ENCODE measurements at regions not wholly inside any gene's neighbourhood (a gene's known extent, or its start where the extent isn't known, plus 50 kb on each side); places are given as distances from the start of the nearest gene placed in this dataset.

DNA sequence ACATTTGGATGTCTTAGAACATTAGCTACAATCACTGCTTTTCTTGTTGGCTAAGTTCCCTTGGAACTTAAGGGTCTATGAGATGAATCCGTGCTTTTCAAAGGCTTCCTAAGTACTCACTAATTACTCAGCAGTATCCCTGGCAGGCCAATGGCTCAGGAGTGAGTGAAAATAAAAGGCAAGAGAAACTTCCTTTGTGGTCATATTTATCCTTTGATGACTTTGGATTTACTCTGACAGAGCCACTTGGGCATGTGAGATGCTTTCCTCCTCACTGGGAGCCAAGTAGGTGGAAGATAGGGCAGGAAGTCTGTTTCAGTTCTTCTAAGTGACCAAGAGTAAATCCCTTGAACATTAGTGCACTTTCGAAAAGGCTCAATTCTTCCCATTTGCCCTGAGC lies 224.3 kb upstream of the FOXA2 start:
- POLR2A ChIA-PET: interaction anchor here (0.9 kb wide), 1 partner anchor 275 kb away, joined by 4 read pairs; no protein-coding TSS in a partner anchor
- Histone ChIP-seq H2AFZ (ENCODE audit: low read depth, low read length) (no peak overlapping the region), H3K4me1 (replicated peaks in 1 of 2; ENCODE audit: control insufficient read depth in 2 of 2, insufficient read depth in 2 of 2, low read length in 2 of 2) (no peaks in the 10 kb centered on the region), H4K20me1 (replicated peaks; ENCODE audit: control insufficient read depth, insufficient read depth, low read length) (no peaks in the 10 kb centered on the region), H3K79me2 (ENCODE audit: control insufficient read depth, insufficient read depth, low read length) (no peaks in the 10 kb centered on the region), H3K4me2 (ENCODE audit: insufficient read depth, low read length) (no peak overlapping the region), H3K9ac (ENCODE audit: insufficient read depth in 1 of 2, low read depth in 2 of 2, low read length in 2 of 2) (no peak overlapping the region), H3K36me3 (ENCODE audit: control insufficient read depth, insufficient read depth, low read length) (no peaks in the 10 kb centered on the region), H3K9me3 (replicated peaks; ENCODE audit: control insufficient read depth, insufficient read depth, low read depth, low read length) (no peaks in the 10 kb centered on the region), H3K27ac (ENCODE audit: extremely low read depth, low read depth, low read length) (no peak overlapping the region), H3K4me3 (no peak overlapping the region), H3K27me3 (ENCODE audit: control insufficient read depth in 2 of 2, insufficient read depth in 2 of 2, low read length in 2 of 2) (no peaks in the 10 kb centered on the region; a peak in 1 of 5 replicates), H3K9me1 (ENCODE audit: control insufficient read depth, insufficient read depth, low read length) (no peaks in the 10 kb centered on the region)
- no peak for TF ChIP-seq BDP1 (IDR thresholded peaks at IDR 0.05; ENCODE audit: insufficient read depth, insufficient read length)
- no peak for TF ChIP-seq ZNF444 (CRISPR knock-in tag; IDR thresholded peaks at IDR 0.05)
- TF ChIP-seq DPF2 (IDR thresholded peaks at IDR 0.05): no peak
- TF ChIP-seq ZNF24 (IDR thresholded peaks at IDR 0.05): no peak
- no peak for TF ChIP-seq ZNF174 (CRISPR knock-in tag; IDR thresholded peaks at IDR 0.05)
- no peak for TF ChIP-seq SIX5 (IDR thresholded peaks at IDR 0.05; ENCODE audit: borderline replicate concordance in 1 of 2, insufficient read depth in 1 of 2, low read depth in 1 of 2, low read length in 2 of 2)
- TF ChIP-seq NR1H2 (CRISPR knock-in tag; IDR thresholded peaks at IDR 0.05): no peak
- TF ChIP-seq HDAC6 (IDR thresholded peaks at IDR 0.05; ENCODE audit: low read depth, low read length): no peak
- no peak for TF ChIP-seq POLR3G (IDR thresholded peaks at IDR 0.05; ENCODE audit: extremely low read depth, insufficient read length, insufficient replicate concordance)
- no peak for TF ChIP-seq KAT2B (IDR thresholded peaks at IDR 0.05; ENCODE audit: low read depth, low read length)
- TF ChIP-seq KLF1 (tag; IDR thresholded peaks at IDR 0.05): no peak
- TF ChIP-seq, protein P1, sequence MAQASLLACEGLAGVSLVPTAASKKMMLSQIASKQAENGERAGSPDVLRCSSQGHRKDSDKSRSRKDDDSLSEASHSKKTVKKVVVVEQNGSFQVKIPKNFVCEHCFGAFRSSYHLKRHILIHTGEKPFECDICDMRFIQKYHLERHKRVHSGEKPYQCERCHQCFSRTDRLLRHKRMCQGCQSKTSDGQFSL (CRISPR knock-in tag; IDR thresholded peaks at IDR 0.05): no peak
- TF ChIP-seq, protein P1 (tag; IDR thresholded peaks at IDR 0.05): no peak
- TF ChIP-seq, protein P2, sequence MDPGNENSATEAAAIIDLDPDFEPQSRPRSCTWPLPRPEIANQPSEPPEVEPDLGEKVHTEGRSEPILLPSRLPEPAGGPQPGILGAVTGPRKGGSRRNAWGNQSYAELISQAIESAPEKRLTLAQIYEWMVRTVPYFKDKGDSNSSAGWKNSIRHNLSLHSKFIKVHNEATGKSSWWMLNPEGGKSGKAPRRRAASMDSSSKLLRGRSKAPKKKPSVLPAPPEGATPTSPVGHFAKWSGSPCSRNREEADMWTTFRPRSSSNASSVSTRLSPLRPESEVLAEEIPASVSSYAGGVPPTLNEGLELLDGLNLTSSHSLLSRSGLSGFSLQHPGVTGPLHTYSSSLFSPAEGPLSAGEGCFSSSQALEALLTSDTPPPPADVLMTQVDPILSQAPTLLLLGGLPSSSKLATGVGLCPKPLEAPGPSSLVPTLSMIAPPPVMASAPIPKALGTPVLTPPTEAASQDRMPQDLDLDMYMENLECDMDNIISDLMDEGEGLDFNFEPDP (CRISPR knock-in tag; IDR thresholded peaks at IDR 0.05): no peak
- no peak for ATAC-seq
- in situ Hi-C loops (cut with MboI) (no loop called here), intact Hi-C loops (cut with micrococcal nuclease) (no loop called here)
- no peak for FAIRE-seq
- 0% methylated on average over 2 of the region's 2 CpGs for WGBS (ENCODE audit: insufficient coverage, low coverage, missing lambda C conversion rate)
- no peak for DNase-seq (ENCODE audit: extremely low read depth in 1 of 4, low spot score in 3 of 4)
- CTCF ChIA-PET (ENCODE audit: low intra/inter-chr PET ratio): no interaction called here
- no TSS peak for BruUV-seq (replicated peaks)

All from K562 (cell line).